HUES64 (cell line): ENCODE measurements at regions not wholly inside any gene's neighbourhood (a gene's known extent, or its start where the extent isn't known, plus 50 kb on each side); places are given as distances from the start of the nearest gene placed in this dataset.

Experiments
- H3K27ac ChIP-seq: 2 replicates; pipeline ENCODE4 v1.7.0; 2013; ENCODE audit warnings: low read depth, low read length, inconsistent platforms
- H3K27me3 ChIP-seq: 2 replicates; pipeline ENCODE4 v1.6.1; 2013; ENCODE audit warnings: mild to moderate bottlenecking, low read length; ENCODE audit not compliant: insufficient read depth
- H3K36me3 ChIP-seq: 2 replicates; pipeline ENCODE4 v1.6.1; 2013; ENCODE audit warnings: mild to moderate bottlenecking, low read length; ENCODE audit not compliant: insufficient read depth
- H3K4me1 ChIP-seq: 2 replicates; pipeline ENCODE4 v1.6.1; 2013; ENCODE audit warnings: mild to moderate bottlenecking, low read length, moderate library complexity; ENCODE audit not compliant: insufficient read depth
- H3K4me3 ChIP-seq: 2 replicates; pipeline ENCODE4 v1.5.1; 2013; ENCODE audit warnings: mild to moderate bottlenecking, low read length, moderate library complexity
- H3K9ac ChIP-seq: 2 replicates; pipeline ENCODE4 v1.6.1; 2013; ENCODE audit warnings: mild to moderate bottlenecking, low read depth, low read length
- H3K9me3 ChIP-seq: 2 replicates; pipeline ENCODE4 v1.6.1; 2013; ENCODE audit warnings: low read depth, low read length; ENCODE audit not compliant: insufficient read depth
- WGBS: fragments of 150-250, 120-280 bp; methylation state at CpG from one replicate; pipeline ENCODE4 v1.1.7; 2013; ENCODE audit warnings: missing lambda C conversion rate; 5-methylcytosine and 5-hydroxymethylcytosine counted together

DNA sequence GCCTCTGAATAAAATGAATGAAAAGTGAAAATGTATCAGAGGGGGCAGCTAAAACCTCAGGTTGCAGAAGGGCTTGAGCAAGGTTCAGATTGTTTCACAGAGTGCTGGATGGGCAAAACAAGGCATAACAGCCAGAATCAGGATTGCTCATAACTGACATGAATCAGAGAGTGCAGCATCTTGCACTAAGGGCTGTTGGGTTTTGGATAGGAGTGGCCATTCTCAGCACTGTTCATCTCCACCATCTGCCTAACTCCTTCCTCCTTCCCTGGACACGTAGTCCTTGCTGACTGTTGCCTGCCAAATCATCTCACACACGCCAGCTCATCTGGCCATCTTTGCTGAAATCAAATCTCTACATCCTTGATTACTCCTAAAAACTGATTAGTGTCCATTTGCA is 75.3 kb upstream of the C1QTNF7 start:
- H3K36me3 ChIP-seq: no peaks in the 10 kb centered on the region
- WGBS: 93% methylated on average over 2 of the region's 2 CpGs
- no peak overlapping the region for H3K4me3 ChIP-seq
- H3K27ac ChIP-seq: no peak overlapping the region
- H3K27me3 ChIP-seq: no peaks in the 10 kb centered on the region
- H3K9me3 ChIP-seq: no peaks in the 10 kb centered on the region
- H3K9ac ChIP-seq: no peak overlapping the region
- no peaks in the 10 kb centered on the region; the same call in 1 of the 2 replicates for H3K4me1 ChIP-seq

DNA sequence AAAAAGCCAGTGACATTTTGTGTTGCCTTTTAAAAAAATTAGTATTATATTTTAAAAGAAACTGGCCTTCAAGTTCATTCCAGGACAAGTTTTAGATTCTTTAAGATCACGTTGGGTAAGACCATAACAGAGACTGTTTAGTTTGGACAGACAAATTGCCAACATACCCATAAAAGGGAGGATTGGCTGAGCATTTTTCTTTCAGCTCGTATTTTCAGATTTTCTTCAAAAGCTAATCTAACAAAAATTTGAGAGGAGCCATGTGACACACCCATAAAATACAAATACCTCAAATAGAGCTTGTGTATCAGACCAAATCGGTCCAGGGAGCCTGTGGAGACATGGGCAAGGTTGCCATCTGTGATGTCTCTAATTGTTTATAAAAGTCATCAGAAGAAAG is 74.6 kb upstream of the C1QTNF7 start:
- Histone ChIP-seq H3K36me3 (no peaks in the 10 kb centered on the region), H3K27ac (no peak overlapping the region), H3K4me1 (no peaks in the 10 kb centered on the region; the same call in 1 of the 2 replicates), H3K9ac (no peak overlapping the region), H3K4me3 (no peak overlapping the region), H3K9me3 (no peaks in the 10 kb centered on the region), H3K27me3 (no peaks in the 10 kb centered on the region)
- WGBS: 92% methylated on average over 3 of the region's 3 CpGs

DNA sequence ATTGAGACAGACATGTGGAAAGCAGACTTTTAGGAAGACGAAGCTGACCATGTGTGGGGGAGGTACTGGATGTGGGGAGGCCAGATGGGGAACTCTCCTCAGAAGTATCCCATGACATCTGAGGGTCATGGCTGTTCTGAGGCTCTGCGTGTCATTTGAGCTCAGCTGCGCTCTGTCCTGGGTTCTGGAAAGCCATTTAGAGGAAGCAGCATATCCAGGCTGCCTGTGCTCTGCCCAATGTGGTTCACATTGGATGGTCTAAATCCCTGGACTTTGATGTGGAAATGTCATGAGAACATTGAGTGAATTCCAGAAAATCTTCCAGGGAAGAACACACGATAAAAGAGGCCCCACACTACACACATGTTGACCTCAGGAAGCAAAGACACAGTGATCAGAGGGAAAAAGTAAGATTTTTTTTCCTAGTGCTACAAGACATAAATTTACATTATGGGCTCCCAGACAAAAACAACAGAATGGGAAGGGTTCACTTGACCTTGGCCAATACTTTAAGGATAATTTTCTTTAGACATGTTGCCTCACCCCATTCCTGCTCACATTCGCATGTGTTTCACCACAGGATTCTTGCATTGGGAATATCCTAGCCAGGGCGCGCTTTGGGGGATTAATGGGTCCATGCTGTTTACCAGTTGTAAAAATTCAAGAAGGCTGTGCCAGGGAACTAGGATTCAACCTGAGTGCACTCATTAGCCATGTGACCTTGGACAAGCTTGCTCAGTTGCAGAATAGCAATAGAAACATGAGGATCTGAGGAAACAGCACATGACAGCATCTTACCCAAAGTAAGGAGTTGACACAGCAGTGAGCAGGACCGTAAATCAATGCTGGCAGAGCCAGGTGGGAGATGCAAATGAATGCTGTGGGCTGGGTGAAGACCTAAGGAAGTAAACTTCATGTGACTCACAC is 73.2 kb upstream of the C1QTNF7 start:
- no peak overlapping the region for H3K27ac ChIP-seq
- H3K27me3 ChIP-seq: no peaks in the 10 kb centered on the region
- H3K9ac ChIP-seq: no peak overlapping the region
- H3K4me1 ChIP-seq: no peaks in the 10 kb centered on the region; the same call in 1 of the 2 replicates
- H3K9me3 ChIP-seq: no peaks in the 10 kb centered on the region
- no peak overlapping the region for H3K4me3 ChIP-seq
- WGBS: 89% methylated on average over 8 of the region's 8 CpGs
- H3K36me3 ChIP-seq: no peaks in the 10 kb centered on the region

DNA sequence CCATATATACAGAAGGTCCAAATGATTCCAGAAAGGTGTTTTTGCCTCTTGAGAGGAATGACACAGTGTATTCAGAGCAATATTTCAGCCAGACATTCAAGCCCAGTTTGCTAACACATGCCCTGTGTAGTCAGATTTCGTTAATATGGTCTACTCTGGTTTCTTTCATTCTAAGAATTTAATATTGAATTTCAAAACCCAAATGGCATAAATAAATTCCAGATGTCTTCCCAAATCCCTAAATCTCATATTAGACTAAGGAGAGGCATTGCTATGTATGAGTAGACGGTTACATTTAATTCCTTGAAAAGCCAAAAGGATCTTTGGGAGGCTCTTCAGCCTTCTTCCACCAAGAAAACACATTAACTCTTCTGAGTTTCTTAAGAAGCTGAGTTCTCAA is 66.3 kb upstream of the C1QTNF7 start:
- WGBS: 89% methylated on average over 2 of the region's 2 CpGs
- H3K27me3 ChIP-seq: no peaks in the 10 kb centered on the region
- H3K36me3 ChIP-seq: no peaks in the 10 kb centered on the region
- no peak overlapping the region for H3K27ac ChIP-seq
- H3K9me3 ChIP-seq: no peaks in the 10 kb centered on the region
- H3K9ac ChIP-seq: no peak overlapping the region
- no peak overlapping the region for H3K4me3 ChIP-seq
- peaks cover 6% of the 10 kb centered on the region for H3K4me1 ChIP-seq

DNA sequence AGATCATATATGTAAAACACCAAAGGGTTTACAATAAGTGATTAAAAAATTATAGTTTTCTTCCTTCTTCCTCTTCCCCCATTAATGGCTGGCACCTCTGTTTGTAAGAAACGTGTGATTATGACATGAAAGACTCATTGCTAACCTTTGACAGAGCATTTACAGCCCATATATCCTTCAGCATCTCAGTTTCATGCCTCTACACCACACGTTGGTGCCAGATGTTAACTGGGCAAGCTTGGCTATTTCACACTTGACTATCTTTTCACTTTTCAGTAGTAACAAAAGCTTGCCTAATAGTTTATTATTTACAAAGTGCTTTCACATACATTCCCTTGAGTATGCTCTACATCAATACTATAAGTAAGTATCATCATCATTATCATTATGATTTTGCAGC is 65.3 kb upstream of the C1QTNF7 start:
- Histone ChIP-seq H3K9me3 (no peaks in the 10 kb centered on the region), H3K4me1 (peaks cover 6% of the 10 kb centered on the region), H3K36me3 (no peaks in the 10 kb centered on the region), H3K4me3 (no peak overlapping the region), H3K27ac (no peak overlapping the region), H3K27me3 (no peaks in the 10 kb centered on the region), H3K9ac (no peak overlapping the region)
- 88% methylated on average over 2 of the region's 2 CpGs for WGBS

DNA sequence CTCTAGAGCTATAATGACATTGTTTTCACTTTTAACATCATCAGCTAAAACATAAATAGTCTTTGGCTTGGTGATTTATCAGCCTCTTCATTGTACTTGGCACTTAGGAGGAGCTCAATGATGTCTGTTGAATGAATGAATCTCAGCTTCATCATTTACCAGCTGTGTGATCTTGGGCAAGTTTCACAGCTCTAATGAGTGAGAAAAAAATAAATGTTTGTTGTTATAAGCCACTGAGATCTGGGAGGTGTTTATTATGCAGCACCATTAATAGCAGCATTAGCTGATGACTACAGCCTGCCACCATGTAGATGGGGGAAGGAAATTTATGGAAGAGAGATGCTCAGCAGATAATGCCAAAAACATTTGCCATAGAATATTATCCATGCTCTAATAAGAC is 63.6 kb upstream of the C1QTNF7 start:
- no peaks in the 10 kb centered on the region for H3K36me3 ChIP-seq
- no peaks in the 10 kb centered on the region for H3K27me3 ChIP-seq
- H3K27ac ChIP-seq: no peak overlapping the region
- H3K4me1 ChIP-seq: peaks cover 6% of the 10 kb centered on the region
- H3K4me3 ChIP-seq: no peak overlapping the region
- H3K9me3 ChIP-seq: no peaks in the 10 kb centered on the region
- no peak overlapping the region for H3K9ac ChIP-seq

GRCh38 chr4:15365641-15366040 is 62.2 kb upstream of the C1QTNF7 start:
- no peaks in the 10 kb centered on the region for H3K27me3 ChIP-seq
- H3K4me3 ChIP-seq: no peak overlapping the region
- no peak overlapping the region for H3K9ac ChIP-seq
- H3K27ac ChIP-seq: no peak overlapping the region
- no peaks in the 10 kb centered on the region for H3K9me3 ChIP-seq
- H3K36me3 ChIP-seq: no peaks in the 10 kb centered on the region
- 70% methylated on average over 1 of the region's 1 CpG for WGBS
- peaks cover 6% of the 10 kb centered on the region for H3K4me1 ChIP-seq

- Histone ChIP-seq H3K4me3 (no peak overlapping the region), H3K27me3 (no peaks in the 10 kb centered on the region), H3K9ac (no peak overlapping the region), H3K9me3 (no peaks in the 10 kb centered on the region), H3K36me3 (no peaks in the 10 kb centered on the region), H3K27ac (no peak overlapping the region), H3K4me1 (peaks cover 6% of the 10 kb centered on the region)
- WGBS: 71% methylated on average over 1 of the region's 1 CpG
These were observed 61.1 kb upstream of the C1QTNF7 start for GRCh38 chr4:15366721-15367120.

DNA sequence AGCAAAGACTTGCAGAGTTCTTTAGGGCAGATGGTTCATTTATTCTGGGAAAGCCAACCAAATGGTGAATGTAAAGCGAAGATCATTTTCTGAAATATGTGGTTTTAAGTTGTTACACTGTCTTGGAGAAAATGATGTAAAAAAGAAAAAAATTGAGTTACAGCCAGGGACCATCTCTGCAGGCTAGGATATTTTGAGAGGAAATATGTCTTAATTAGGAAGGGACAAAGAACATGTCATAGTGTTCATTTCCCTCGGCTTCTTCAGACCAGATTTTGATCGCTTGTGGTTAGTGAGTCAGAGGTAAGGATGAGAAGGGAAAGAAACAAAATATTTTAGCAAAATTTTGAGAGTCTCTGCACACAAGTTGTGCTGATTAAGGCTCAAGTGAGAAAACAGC is 59.0 kb upstream of the C1QTNF7 start:
- Histone ChIP-seq H3K27ac (no peak overlapping the region), H3K36me3 (no peaks in the 10 kb centered on the region), H3K4me3 (no peak overlapping the region), H3K9me3 (no peaks in the 10 kb centered on the region), H3K27me3 (no peaks in the 10 kb centered on the region), H3K4me1 (no peaks in the 10 kb centered on the region), H3K9ac (no peak overlapping the region)
- 95% methylated on average over 3 of the region's 3 CpGs for WGBS

DNA sequence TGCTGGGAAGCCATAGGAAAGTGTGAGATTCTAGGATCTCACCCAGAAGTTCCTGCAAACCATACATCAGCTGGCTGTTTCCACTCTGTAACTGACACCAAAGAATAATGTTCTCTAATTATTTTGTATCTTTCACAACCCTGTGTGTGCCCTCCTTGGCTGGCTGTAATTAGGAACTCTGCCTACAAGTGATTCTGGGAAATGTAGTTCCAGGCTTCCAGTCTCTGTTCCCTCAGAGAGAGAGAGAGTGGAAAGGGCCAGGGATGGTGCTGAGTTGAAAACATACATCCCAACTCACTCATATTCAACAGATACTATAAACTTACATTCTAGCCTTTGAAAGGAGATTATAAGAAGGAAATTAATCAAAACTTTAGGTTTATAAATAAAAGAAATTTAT is 57.5 kb upstream of the C1QTNF7 start:
- no peaks in the 10 kb centered on the region for H3K36me3 ChIP-seq
- H3K27ac ChIP-seq: no peak overlapping the region
- no peak overlapping the region for H3K9ac ChIP-seq
- H3K9me3 ChIP-seq: no peaks in the 10 kb centered on the region
- peaks cover 7% of the 10 kb centered on the region for H3K4me1 ChIP-seq
- no peaks in the 10 kb centered on the region for H3K27me3 ChIP-seq
- no peak overlapping the region for H3K4me3 ChIP-seq

DNA sequence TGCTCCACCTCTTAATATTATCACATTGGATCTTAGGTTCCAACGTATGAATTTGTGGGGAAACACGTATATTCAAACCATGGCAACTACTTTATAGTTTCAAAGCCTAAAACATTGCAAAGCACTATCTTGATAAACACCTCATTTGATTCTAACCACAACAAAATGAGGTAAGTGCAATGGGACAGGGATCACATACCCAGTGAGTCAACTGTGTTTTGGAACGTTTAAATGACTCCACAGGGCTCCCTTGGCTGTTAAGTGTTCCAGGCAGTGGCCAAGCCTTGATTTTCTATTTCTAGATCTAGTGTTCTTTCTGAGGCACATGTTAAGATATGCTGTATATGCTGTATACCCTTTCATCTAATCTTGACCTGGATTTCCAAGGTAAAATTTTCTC is 54.5 kb upstream of the C1QTNF7 start:
- Histone ChIP-seq H3K27me3 (no peaks in the 10 kb centered on the region), H3K4me1 (peaks cover 38% of the 10 kb centered on the region), H3K36me3 (no peaks in the 10 kb centered on the region), H3K9me3 (no peaks in the 10 kb centered on the region), H3K9ac (no peak overlapping the region), H3K4me3 (no peak overlapping the region), H3K27ac (no peak overlapping the region)
- 89% methylated on average over 3 of the region's 3 CpGs for WGBS

- Histone ChIP-seq H3K36me3 (no peaks in the 10 kb centered on the region), H3K9ac (no peak overlapping the region), H3K27me3 (no peaks in the 10 kb centered on the region), H3K9me3 (no peaks in the 10 kb centered on the region), H3K4me1 (peaks cover 39% of the 10 kb centered on the region), H3K27ac (no peak overlapping the region), H3K4me3 (no peak overlapping the region)
- WGBS: 92% methylated on average over 7 of the region's 8 CpGs
These were observed 53.2 kb upstream of the C1QTNF7 start for GRCh38 chr4:15374656-15375055.
